ENCODE measurements at regions not wholly inside any gene's neighbourhood (a gene's known extent, or its start where the extent isn't known, plus 50 kb on each side); places are given as distances from the start of the nearest gene placed in this dataset.

- no peak for DNase-seq (ENCODE audit: low read depth)
Observed at GRCh38 chr6:144728804-144729203, 443.7 kb downstream of the UTRN start.

GRCh38 chr6:144729502-144729901, 444.4 kb downstream of the UTRN start:
- DNase-seq (ENCODE audit: low read depth) = no peak

GRCh38 chr6:144730088-144730645, 445.0 kb downstream of the UTRN start:
- DNase-seq (ENCODE audit: low read depth) = no peak

- no peak for DNase-seq (ENCODE audit: low read depth)
Observed at GRCh38 chr6:144731229-144731628, 446.1 kb downstream of the UTRN start.

DNA sequence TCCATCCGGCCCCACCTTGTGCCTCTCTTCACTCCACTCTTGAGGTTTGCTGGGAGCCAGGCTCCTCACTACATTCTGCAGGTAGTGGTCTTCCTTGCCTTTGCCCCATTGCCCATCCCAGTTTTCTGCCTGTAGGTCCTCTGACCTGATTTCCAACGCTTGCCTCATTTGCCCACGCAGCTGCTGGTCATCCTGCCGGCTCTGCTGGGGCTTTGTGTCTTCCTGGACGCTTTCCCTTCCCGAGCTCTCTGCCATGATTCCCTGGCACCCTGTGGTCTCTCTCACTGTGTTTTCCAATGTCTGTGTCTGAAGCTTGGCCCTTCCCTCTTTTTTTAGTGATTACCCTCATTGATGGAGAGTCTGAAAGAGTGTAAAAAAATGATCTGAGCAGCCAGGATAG, 451.6 kb downstream of the UTRN start:
- no peak for DNase-seq (ENCODE audit: low read depth)

- DNase-seq (ENCODE audit: low read depth) = no peak
Observed at GRCh38 chr6:144737998-144738397, 452.9 kb downstream of the UTRN start.

DNA sequence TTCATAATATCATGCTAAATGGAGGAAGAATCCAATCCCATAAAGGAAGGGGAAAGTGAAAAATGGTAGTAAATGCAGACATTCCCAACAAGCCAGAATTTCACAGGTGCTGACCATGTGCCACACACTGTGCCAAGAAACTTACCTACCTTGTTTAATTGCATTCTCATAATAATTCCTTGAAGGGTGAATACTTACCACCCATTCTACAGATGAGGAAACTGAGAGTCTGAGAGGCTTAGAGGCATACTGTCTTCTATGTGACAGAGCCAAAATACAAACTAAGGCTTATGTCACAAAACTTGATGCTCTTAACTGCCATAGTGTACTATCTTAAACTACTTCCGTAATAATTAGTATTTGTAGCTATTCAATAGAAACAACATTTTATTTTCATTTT, 454.7 kb downstream of the UTRN start:
- no peak for DNase-seq (ENCODE audit: low read depth)

- no peak for DNase-seq (ENCODE audit: low read depth)
Observed at GRCh38 chr6:144741659-144742058, 456.5 kb downstream of the UTRN start.

DNA sequence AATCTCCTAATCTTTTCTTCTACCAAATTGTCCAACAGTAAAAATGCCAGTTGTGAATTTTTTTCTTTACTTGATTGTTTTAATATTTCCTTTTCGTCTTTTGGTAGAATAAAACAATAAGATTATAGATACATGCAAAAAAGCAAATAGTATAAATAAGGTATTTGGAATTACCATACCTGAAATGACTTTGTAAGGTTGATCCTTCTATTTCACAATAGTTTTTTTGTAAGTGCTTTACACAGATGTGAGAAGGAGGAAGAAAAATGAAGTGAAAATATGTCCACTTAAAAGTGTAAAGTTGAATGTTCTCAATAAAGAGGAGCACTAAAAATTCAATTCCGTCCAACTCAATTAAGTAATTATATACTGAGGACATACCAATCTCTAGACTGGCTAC, 457.6 kb downstream of the UTRN start:
- no peak for DNase-seq (ENCODE audit: low read depth)

DNA sequence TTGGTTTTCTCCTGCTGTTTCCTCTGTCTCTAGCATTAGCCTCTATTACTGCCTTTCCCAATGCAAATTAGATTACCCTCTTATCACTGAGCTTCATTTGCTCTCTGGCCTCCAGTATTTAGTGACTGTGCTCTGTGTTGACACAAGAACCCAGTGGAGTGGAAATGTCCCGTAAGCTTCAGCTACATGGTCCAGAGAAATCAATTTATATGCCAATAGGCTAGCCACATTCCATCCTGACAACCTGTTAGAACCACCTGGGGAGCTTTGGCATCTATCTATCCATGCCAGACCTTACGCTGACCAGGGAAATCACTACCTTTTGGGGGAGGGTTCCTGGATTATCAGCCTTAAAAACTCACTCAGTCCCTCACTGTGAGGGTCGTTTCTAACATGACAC, 459.6 kb downstream of the UTRN start:
- no peak for DNase-seq (ENCODE audit: low read depth)

GRCh38 chr6:144745439-144745838, 460.3 kb downstream of the UTRN start:
- DNase-seq (ENCODE audit: low read depth) = no peak

GRCh38 chr6:144746902-144747469, 461.9 kb downstream of the UTRN start:
- no peak for DNase-seq (ENCODE audit: low read depth)

DNA sequence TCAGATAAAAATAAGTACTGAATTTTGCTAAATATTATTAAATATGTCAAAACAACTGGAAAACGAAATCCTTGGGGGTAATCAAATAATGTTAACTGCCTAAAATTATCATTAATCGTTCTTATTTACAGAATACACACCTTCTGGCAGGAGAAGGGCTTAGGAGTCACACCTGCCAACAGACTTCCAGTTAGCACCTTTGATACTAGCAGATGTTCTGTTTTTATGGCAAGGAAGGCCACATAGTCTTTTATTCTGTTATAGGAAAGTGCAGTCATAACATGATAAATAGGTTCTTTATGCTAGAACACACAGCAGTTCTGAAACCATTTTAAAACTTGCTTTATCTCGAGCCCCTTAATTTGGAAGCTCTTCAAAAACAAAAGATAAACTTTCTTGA, 464.1 kb downstream of the UTRN start:
- no peak for DNase-seq (ENCODE audit: low read depth)

DNA sequence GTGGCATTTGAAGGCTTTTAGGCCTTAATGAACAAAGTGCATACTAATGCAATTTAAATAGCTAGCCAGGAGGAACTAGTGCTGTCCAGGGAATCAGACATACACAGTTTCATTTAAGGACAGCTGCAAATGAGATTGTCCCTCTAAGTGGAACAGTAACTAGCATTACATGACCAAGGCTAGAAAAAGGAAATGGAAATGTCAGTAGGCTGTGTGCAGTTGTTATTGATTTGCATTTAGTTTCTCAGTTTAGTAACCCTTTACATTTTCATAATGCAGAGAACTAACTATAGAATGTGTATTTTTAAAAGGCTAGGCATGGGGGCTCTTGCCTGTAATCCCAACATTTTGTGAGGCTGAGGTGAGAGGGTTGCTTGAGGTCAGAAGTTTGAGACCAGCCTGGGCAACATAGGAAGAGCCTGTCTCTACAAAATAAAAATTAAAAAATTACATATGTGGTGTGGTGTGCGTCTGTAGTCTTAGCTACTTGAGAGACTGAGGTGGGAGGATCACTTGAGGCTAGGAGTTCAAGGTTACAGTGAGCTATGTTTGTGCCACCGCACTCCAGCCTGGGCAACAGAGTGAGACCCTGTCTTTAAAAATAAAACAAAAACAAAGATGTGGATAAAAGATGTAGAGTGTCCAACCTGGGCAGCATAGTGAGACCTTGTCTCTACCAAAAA, 468.0 kb downstream of the UTRN start:
- DNase-seq (ENCODE audit: low read depth) = no peak

DNA sequence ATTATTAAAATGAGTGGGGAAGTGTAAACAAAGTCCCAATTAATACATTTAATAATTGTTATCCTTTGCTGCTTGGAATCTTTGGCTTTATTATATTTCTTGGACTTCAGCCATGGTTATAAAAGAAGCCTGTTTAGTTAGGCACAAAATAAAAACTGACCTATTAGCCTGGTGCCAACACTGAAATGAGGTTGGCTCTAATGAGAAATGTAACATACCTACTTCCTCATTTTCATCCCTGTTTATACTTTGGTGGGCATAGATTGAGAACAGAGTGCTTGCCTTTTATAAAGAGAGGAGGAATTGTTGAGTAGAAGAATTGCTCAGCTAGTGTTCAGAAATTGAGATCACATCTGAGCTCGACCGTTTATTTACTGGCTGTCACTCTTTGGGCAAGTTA, 471.3 kb downstream of the UTRN start:
- no peak for DNase-seq (ENCODE audit: low read depth)

- no peak for DNase-seq (ENCODE audit: low read depth)
Observed at GRCh38 chr6:144757299-144757698, 472.2 kb downstream of the UTRN start.

DNA sequence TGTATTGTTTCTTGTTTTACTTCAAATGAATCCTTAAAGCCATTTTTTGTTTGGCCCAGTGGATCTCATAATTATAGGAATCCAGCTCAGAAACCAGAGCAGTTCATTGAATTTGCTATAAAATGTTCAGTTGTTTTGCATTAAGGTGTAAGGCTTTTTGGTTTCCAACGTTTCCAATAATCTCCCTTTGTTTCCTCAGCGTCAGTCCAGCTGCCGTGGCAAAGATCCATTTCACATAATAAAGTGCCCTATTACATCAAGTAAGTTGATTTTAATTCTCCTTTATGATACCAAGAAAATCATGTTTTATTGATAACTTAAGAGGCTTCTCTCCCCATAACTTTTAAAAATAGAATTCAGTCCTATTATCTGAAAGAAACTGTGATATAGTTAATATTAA, 472.6 kb downstream of the UTRN start:
- DNase-seq (ENCODE audit: low read depth) = no peak

- DNase-seq (ENCODE audit: low read depth) = no peak
Observed at GRCh38 chr6:144758602-144759001, 473.5 kb downstream of the UTRN start.

- no peak for DNase-seq (ENCODE audit: low read depth)
Observed at GRCh38 chr6:144762469-144762868, 477.3 kb downstream of the UTRN start.

DNA sequence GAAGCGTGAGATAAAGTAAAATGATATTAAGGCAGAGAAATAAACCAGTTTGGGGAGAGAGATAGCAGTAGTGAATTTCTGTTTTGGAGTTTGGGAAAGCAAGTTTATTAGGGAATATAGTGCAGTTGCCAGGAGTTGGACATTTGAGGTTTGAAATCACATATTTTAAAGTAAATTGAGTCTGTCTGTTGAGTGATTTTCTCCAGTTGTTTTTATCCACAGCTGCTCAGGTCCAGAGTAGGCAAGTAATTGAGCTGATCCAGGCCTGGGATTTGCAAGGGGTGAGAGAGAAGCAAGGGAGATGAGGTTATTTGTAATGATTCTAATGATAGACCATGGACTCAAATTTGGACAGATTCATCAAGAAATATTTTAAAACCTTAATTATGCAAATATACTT, 481.9 kb downstream of the UTRN start:
- DNase-seq (ENCODE audit: low read depth) = no peak

GRCh38 chr6:144768551-144769075, 483.5 kb downstream of the UTRN start:
- no peak for DNase-seq (ENCODE audit: low read depth)

GRCh38 chr6:144769142-144769541, 484.0 kb downstream of the UTRN start:
- DNase-seq (ENCODE audit: low read depth) = no peak

- no peak for DNase-seq (ENCODE audit: low read depth)
Observed at GRCh38 chr6:144776031-144776819, 491.1 kb downstream of the UTRN start.
